CD8-positive, alpha-beta memory T cell (primary cell): ENCODE measurements at regions not wholly inside any gene's neighbourhood (a gene's known extent, or its start where the extent isn't known, plus 50 kb on each side); places are given as distances from the start of the nearest gene placed in this dataset.

Experiments
- CTCF ChIA-PET: fragments of 350-600 bp; sonication (Branson Sonifier 250); formaldehyde crosslinking; loops from one replicate; lab custom pipeline; 2021; ENCODE audit warnings: antibody characterized with exemption; lab: Charles Lee
- POLR2A ChIA-PET: fragments of 350-600 bp; sonication (Branson Sonifier 250); formaldehyde crosslinking; loops from one replicate; lab custom pipeline; 2021; ENCODE audit warnings: antibody characterized with exemption; lab: Charles Lee
- DNase-seq, 5 donors: peaks; one replicate each; pipeline versions ENCODE4 v3.0.0 to v3.0.0-alpha.2; 2020 to 2022; ENCODE audit warnings: mixed read lengths in 1 of 5
- H3K27ac ChIP-seq: one replicate; pipeline ENCODE4 v1.7.0; 2013; ENCODE audit warnings: low read depth, mild to moderate bottlenecking, low read length, moderate library complexity
- H3K27me3 ChIP-seq: 2 replicates; pipeline ENCODE4 v1.7.0; 2013; ENCODE audit warnings: low read length, mild to moderate bottlenecking; ENCODE audit not compliant: insufficient read depth, poor library complexity, severe bottlenecking
- H3K36me3 ChIP-seq: 2 replicates; pipeline ENCODE4 v1.7.0; 2013; ENCODE audit warnings: mild to moderate bottlenecking, low read length, moderate library complexity; ENCODE audit not compliant: insufficient read depth
- H3K4me1 ChIP-seq: 2 replicates; pipeline ENCODE4 v1.7.0; 2013; ENCODE audit warnings: mild to moderate bottlenecking, low read length, moderate library complexity; ENCODE audit not compliant: insufficient read depth
- H3K4me3 ChIP-seq: 2 replicates; pipeline ENCODE4 v1.7.0; 2013; ENCODE audit warnings: mild to moderate bottlenecking, low read length
- H3K9me3 ChIP-seq: 2 replicates; pipeline ENCODE4 v1.7.0; 2013; ENCODE audit warnings: mild to moderate bottlenecking, low read length
- H3K27ac Mint-ChIP-seq, 8 donors: one replicate each; pipeline ENCODE4 v1.8.0; 2020 to 2021; ENCODE audit warnings: mixed read lengths in 8 of 8, mild to moderate bottlenecking in 6 of 8, inconsistent platforms in 3 of 8, moderate library complexity in 3 of 8
- H3K27me3 Mint-ChIP-seq, 2 donors: one replicate each; pipeline ENCODE4 v1.8.0; 2020 to 2021; ENCODE audit warnings: mixed read lengths in 2 of 2, mild to moderate bottlenecking in 1 of 2, moderate library complexity in 1 of 2
- H3K36me3 Mint-ChIP-seq, 3 donors: one replicate each; pipeline ENCODE4 v1.8.0; 2020 to 2021; ENCODE audit warnings: mixed read lengths in 3 of 3, inconsistent platforms in 1 of 3, mild to moderate bottlenecking in 1 of 3
- H3K4me1 Mint-ChIP-seq, 3 donors: one replicate each; pipeline ENCODE4 v1.8.0; 2020 to 2021; ENCODE audit warnings: mixed read lengths in 3 of 3, inconsistent platforms in 1 of 3, mild to moderate bottlenecking in 1 of 3
- H3K4me3 Mint-ChIP-seq, 7 donors: one replicate each; pipeline ENCODE4 v1.8.0; 2020 to 2021; ENCODE audit warnings: mixed read lengths in 7 of 7, mild to moderate bottlenecking in 6 of 7, moderate library complexity in 4 of 7, inconsistent platforms in 2 of 7
- H3K9me3 Mint-ChIP-seq, 5 donors: one replicate each; pipeline ENCODE4 v1.8.0; 2020 to 2022; ENCODE audit warnings: mixed read lengths in 5 of 5, mild to moderate bottlenecking in 3 of 5, moderate library complexity in 2 of 5, inconsistent platforms in 1 of 5

GRCh38 chr21:28086861-28087581 lies 905.7 kb downstream of the LTN1 start:
- H3K36me3 ChIP-seq = no peaks in the 10 kb centered on the region
- H3K9me3 Mint-ChIP-seq = peaks cover 2 to 8% (median 4%) of the 10 kb centered on the region in 5 donors
- H3K4me1 Mint-ChIP-seq = no peaks in the 10 kb centered on the region
- no peak overlapping the region for H3K27ac ChIP-seq
- H3K9me3 ChIP-seq = no peaks in the 10 kb centered on the region
- DNase-seq = no peak
- no peaks in the 10 kb centered on the region for H3K27me3 Mint-ChIP-seq
- H3K4me3 Mint-ChIP-seq = no peak overlapping the region
- no peaks in the 10 kb centered on the region for H3K36me3 Mint-ChIP-seq
- CTCF ChIA-PET = no interaction called here
- no peak overlapping the region for H3K4me3 ChIP-seq
- no peak overlapping the region for H3K27ac Mint-ChIP-seq
- H3K27me3 ChIP-seq = no peaks in the 10 kb centered on the region
- POLR2A ChIA-PET = no interaction called here
- no peaks in the 10 kb centered on the region for H3K4me1 ChIP-seq

- H3K4me3 Mint-ChIP-seq = no peak overlapping the region
- no peaks in the 10 kb centered on the region for H3K4me1 Mint-ChIP-seq
- DNase-seq = no peak
- H3K27ac ChIP-seq = no peak overlapping the region
- H3K4me1 ChIP-seq = no peaks in the 10 kb centered on the region
- peaks cover 2 to 5% (median 4%) of the 10 kb centered on the region in 5 donors for H3K9me3 Mint-ChIP-seq
- no peak overlapping the region for H3K27ac Mint-ChIP-seq
- CTCF ChIA-PET = no interaction called here
- H3K27me3 Mint-ChIP-seq = no peaks in the 10 kb centered on the region
- H3K36me3 ChIP-seq = no peaks in the 10 kb centered on the region
- no peaks in the 10 kb centered on the region for H3K9me3 ChIP-seq
- POLR2A ChIA-PET = no interaction called here
- no peaks in the 10 kb centered on the region for H3K27me3 ChIP-seq
- H3K4me3 ChIP-seq = no peak overlapping the region
- H3K36me3 Mint-ChIP-seq = no peaks in the 10 kb centered on the region
Observed at GRCh38 chr21:28084951-28085350, 907.7 kb downstream of the LTN1 start.

GRCh38 chr21:28083350-28083749 lies 909.3 kb downstream of the LTN1 start:
- Mint-ChIP-seq H3K9me3 (peaks cover 0 to 4% (median 3%) of the 10 kb centered on the region in 5 donors), H3K36me3 (no peaks in the 10 kb centered on the region), H3K27ac (no peak overlapping the region), H3K27me3 (no peaks in the 10 kb centered on the region), H3K4me3 (no peak overlapping the region), H3K4me1 (no peaks in the 10 kb centered on the region)
- Histone ChIP-seq H3K4me1 (no peaks in the 10 kb centered on the region), H3K4me3 (no peak overlapping the region), H3K9me3 (no peaks in the 10 kb centered on the region), H3K27me3 (no peaks in the 10 kb centered on the region), H3K36me3 (no peaks in the 10 kb centered on the region), H3K27ac (no peak overlapping the region)
- DNase-seq = no peak
- CTCF ChIA-PET = no interaction called here
- POLR2A ChIA-PET = no interaction called here

- no peak overlapping the region for H3K27ac Mint-ChIP-seq
- ChIA-PET CTCF (no interaction called here), POLR2A (no interaction called here)
- Histone ChIP-seq H3K4me3 (no peak overlapping the region), H3K27me3 (no peaks in the 10 kb centered on the region), H3K36me3 (no peaks in the 10 kb centered on the region), H3K4me1 (no peaks in the 10 kb centered on the region), H3K9me3 (no peaks in the 10 kb centered on the region), H3K27ac (no peak overlapping the region)
- no peak overlapping the region for H3K4me3 Mint-ChIP-seq
- no peaks in the 10 kb centered on the region for H3K27me3 Mint-ChIP-seq
- H3K9me3 Mint-ChIP-seq = peaks cover 0 to 6% (median 3%) of the 10 kb centered on the region in 5 donors
- H3K4me1 Mint-ChIP-seq = no peaks in the 10 kb centered on the region
- no peak for DNase-seq
- no peaks in the 10 kb centered on the region for H3K36me3 Mint-ChIP-seq
Observed at GRCh38 chr21:28078126-28078525, 914.6 kb downstream of the LTN1 start.

GRCh38 chr21:28074676-28075075 lies 918.0 kb downstream of the LTN1 start:
- Mint-ChIP-seq H3K27me3 (no peaks in the 10 kb centered on the region), H3K9me3 (peaks cover 3 to 12% (median 8%) of the 10 kb centered on the region in 5 donors), H3K36me3 (peaks cover 0 to 3% (median 0%) of the 10 kb centered on the region in 3 donors), H3K27ac (no peak overlapping the region), H3K4me1 (no peaks in the 10 kb centered on the region), H3K4me3 (no peak overlapping the region)
- H3K27me3 ChIP-seq = no peaks in the 10 kb centered on the region
- H3K36me3 ChIP-seq = no peaks in the 10 kb centered on the region
- no peak overlapping the region for H3K27ac ChIP-seq
- no peaks in the 10 kb centered on the region for H3K4me1 ChIP-seq
- no peak for DNase-seq
- no peak overlapping the region for H3K4me3 ChIP-seq
- no peaks in the 10 kb centered on the region for H3K9me3 ChIP-seq
- POLR2A ChIA-PET = no interaction called here
- CTCF ChIA-PET = no interaction called here

GRCh38 chr21:28072601-28073000 lies 920.1 kb downstream of the LTN1 start:
- H3K4me3 Mint-ChIP-seq = no peak overlapping the region
- Histone ChIP-seq H3K27ac (no peak overlapping the region), H3K9me3 (no peaks in the 10 kb centered on the region), H3K27me3 (no peaks in the 10 kb centered on the region), H3K4me1 (no peaks in the 10 kb centered on the region), H3K4me3 (no peak overlapping the region), H3K36me3 (no peaks in the 10 kb centered on the region)
- H3K9me3 Mint-ChIP-seq = peaks cover 3 to 12% (median 8%) of the 10 kb centered on the region in 5 donors
- peaks cover 0 to 3% (median 0%) of the 10 kb centered on the region in 3 donors for H3K36me3 Mint-ChIP-seq
- DNase-seq = no peak
- no peaks in the 10 kb centered on the region for H3K4me1 Mint-ChIP-seq
- POLR2A ChIA-PET = no interaction called here
- H3K27ac Mint-ChIP-seq = no peak overlapping the region
- CTCF ChIA-PET = no interaction called here
- no peaks in the 10 kb centered on the region for H3K27me3 Mint-ChIP-seq

GRCh38 chr21:28069450-28069923 lies 923.2 kb downstream of the LTN1 start:
- H3K36me3 ChIP-seq = no peaks in the 10 kb centered on the region
- no peak overlapping the region for H3K4me3 Mint-ChIP-seq
- POLR2A ChIA-PET = no interaction called here
- H3K9me3 Mint-ChIP-seq = peaks cover 3 to 12% (median 8%) of the 10 kb centered on the region in 5 donors
- no peak for DNase-seq
- peaks cover 0 to 3% (median 0%) of the 10 kb centered on the region in 3 donors for H3K36me3 Mint-ChIP-seq
- no peaks in the 10 kb centered on the region for H3K4me1 ChIP-seq
- CTCF ChIA-PET = no interaction called here
- H3K9me3 ChIP-seq = no peaks in the 10 kb centered on the region
- no peak overlapping the region for H3K4me3 ChIP-seq
- H3K27me3 ChIP-seq = no peaks in the 10 kb centered on the region
- H3K27ac ChIP-seq = no peak overlapping the region
- H3K27ac Mint-ChIP-seq = no peak overlapping the region
- H3K27me3 Mint-ChIP-seq = no peaks in the 10 kb centered on the region
- H3K4me1 Mint-ChIP-seq = no peaks in the 10 kb centered on the region

- no peaks in the 10 kb centered on the region for H3K4me1 ChIP-seq
- CTCF ChIA-PET = no interaction called here
- no peak for DNase-seq
- H3K36me3 ChIP-seq = no peaks in the 10 kb centered on the region
- Mint-ChIP-seq H3K9me3 (peaks cover 3 to 10% (median 8%) of the 10 kb centered on the region in 5 donors), H3K36me3 (peaks cover 0 to 3% (median 0%) of the 10 kb centered on the region in 3 donors), H3K27me3 (no peaks in the 10 kb centered on the region), H3K4me1 (no peaks in the 10 kb centered on the region), H3K4me3 (no peak overlapping the region), H3K27ac (no peak overlapping the region)
- POLR2A ChIA-PET = no interaction called here
- no peak overlapping the region for H3K4me3 ChIP-seq
- no peaks in the 10 kb centered on the region for H3K27me3 ChIP-seq
- H3K27ac ChIP-seq = no peak overlapping the region
- H3K9me3 ChIP-seq = no peaks in the 10 kb centered on the region
Observed at GRCh38 chr21:28068455-28069358, 924.0 kb downstream of the LTN1 start.
